SJSA1 (cell line): ENCODE measurements at regions not wholly inside any gene's neighbourhood (a gene's known extent, or its start where the extent isn't known, plus 50 kb on each side); places are given as distances from the start of the nearest gene placed in this dataset.
"Not testable (repeated sequence)": the region's sequence is repeated elsewhere in the genome, so short reads cannot be mapped to it uniquely, and the experiment has no call there.

Experiments
- DNase-seq, 2 experiments: peaks; one replicate each; pipeline ENCODE4 v3.0.0-alpha.2; 2015 to 2020; ENCODE audit warnings: low spot score in 2 of 2, low read depth in 1 of 2
- H3K27ac ChIP-seq: fragments of 250-450 bp; sonication (Bioruptor Pico); 2 replicates; pipeline ENCODE4 v1.5.1; 2020; ENCODE audit warnings: mild to moderate bottlenecking, moderate library complexity
- H3K27me3 ChIP-seq: fragments of 250-450 bp; sonication (Bioruptor Pico); replicated peaks from 2 replicates; pipeline ENCODE4 v1.5.1; 2020; ENCODE audit warnings: mild to moderate bottlenecking, moderate library complexity
- H3K36me3 ChIP-seq: fragments of 250-450 bp; sonication (Bioruptor Pico); 2 replicates; pipeline ENCODE4 v1.5.1; 2020; ENCODE audit warnings: mild to moderate bottlenecking
- H3K4me1 ChIP-seq: fragments of 250-450 bp; sonication (Bioruptor Pico); replicated peaks from 2 replicates; pipeline ENCODE4 v1.6.1; 2021; ENCODE audit warnings: mild to moderate bottlenecking
- H3K4me3 ChIP-seq: fragments of 250-450 bp; sonication (Bioruptor Pico); 2 replicates; pipeline ENCODE4 v1.5.1; 2020; ENCODE audit warnings: mild to moderate bottlenecking
- H3K9me3 ChIP-seq: fragments of 250-450 bp; sonication (Bioruptor Pico); replicated peaks from 2 replicates; pipeline ENCODE4 v1.5.1; 2020; ENCODE audit warnings: mild to moderate bottlenecking

DNA sequence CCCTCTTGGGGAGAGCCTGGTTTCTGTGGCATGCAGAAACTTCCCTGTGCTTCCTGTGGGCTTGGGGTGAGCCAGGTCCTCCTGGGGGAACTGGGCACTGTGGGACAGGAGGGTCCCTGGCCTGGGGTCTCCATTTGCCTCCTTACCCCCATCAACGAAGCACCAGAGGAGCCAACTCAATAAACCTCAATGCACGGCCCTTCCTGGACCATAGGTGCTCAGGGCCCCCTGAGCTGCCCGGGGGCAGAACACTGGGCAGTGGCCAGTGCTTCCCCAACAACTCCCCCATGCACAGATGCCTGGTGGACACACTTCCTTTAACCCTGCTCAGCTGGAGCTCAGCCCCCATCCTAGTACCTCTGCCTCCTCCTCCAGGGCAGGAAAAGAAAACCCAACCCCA lies 214.7 kb downstream of the POTEG start:
- DNase-seq, H3K4me3 ChIP-seq, H3K27me3 ChIP-seq: not testable (repeated sequence)

GRCh38 chr14:19231421-19231820 lies 202.7 kb downstream of the POTEG start:
- not testable (repeated sequence) for H3K4me3 ChIP-seq, DNase-seq, H3K36me3 ChIP-seq, H3K4me1 ChIP-seq, H3K27ac ChIP-seq, H3K27me3 ChIP-seq, H3K9me3 ChIP-seq

More for the DNA sequence above, 214.7 kb downstream of the POTEG start:
- H3K4me1 ChIP-seq, H3K27ac ChIP-seq, H3K9me3 ChIP-seq, H3K36me3 ChIP-seq: not testable (repeated sequence)

- H3K36me3 ChIP-seq, H3K27ac ChIP-seq, H3K4me1 ChIP-seq, H3K4me3 ChIP-seq, H3K9me3 ChIP-seq, H3K27me3 ChIP-seq, DNase-seq: not testable (repeated sequence)
These were observed 200.1 kb downstream of the POTEG start for GRCh38 chr14:19234059-19234458.

- not testable (repeated sequence) for H3K27ac ChIP-seq, H3K4me3 ChIP-seq, H3K36me3 ChIP-seq, H3K27me3 ChIP-seq, H3K9me3 ChIP-seq, H3K4me1 ChIP-seq, DNase-seq
These were observed 196.5 kb downstream of the POTEG start for GRCh38 chr14:19237656-19238055.

GRCh38 chr14:19238584-19238983 lies 195.6 kb downstream of the POTEG start:
- H3K27me3 ChIP-seq, H3K9me3 ChIP-seq, H3K36me3 ChIP-seq, H3K27ac ChIP-seq, DNase-seq, H3K4me1 ChIP-seq, H3K4me3 ChIP-seq: not testable (repeated sequence)

- H3K4me3 ChIP-seq, H3K27me3 ChIP-seq, H3K27ac ChIP-seq, H3K9me3 ChIP-seq, H3K36me3 ChIP-seq, H3K4me1 ChIP-seq, DNase-seq: not testable (repeated sequence)
These were observed 194.2 kb downstream of the POTEG start for GRCh38 chr14:19239981-19240380.

GRCh38 chr14:19240387-19240786 lies 193.8 kb downstream of the POTEG start:
- not testable (repeated sequence) for DNase-seq, H3K27ac ChIP-seq, H3K4me1 ChIP-seq, H3K36me3 ChIP-seq, H3K9me3 ChIP-seq, H3K4me3 ChIP-seq, H3K27me3 ChIP-seq

GRCh38 chr14:19241451-19241850 lies 192.7 kb downstream of the POTEG start:
- H3K27ac ChIP-seq, H3K27me3 ChIP-seq, H3K4me1 ChIP-seq, H3K36me3 ChIP-seq, H3K9me3 ChIP-seq, DNase-seq, H3K4me3 ChIP-seq: not testable (repeated sequence)

GRCh38 chr14:19242529-19242928 lies 191.6 kb downstream of the POTEG start:
- not testable (repeated sequence) for H3K36me3 ChIP-seq, H3K4me1 ChIP-seq, H3K27me3 ChIP-seq, H3K9me3 ChIP-seq, DNase-seq, H3K4me3 ChIP-seq, H3K27ac ChIP-seq

GRCh38 chr14:19266908-19267307 lies 167.2 kb downstream of the POTEG start:
- H3K4me3 ChIP-seq, H3K9me3 ChIP-seq, DNase-seq, H3K4me1 ChIP-seq, H3K27me3 ChIP-seq, H3K36me3 ChIP-seq, H3K27ac ChIP-seq: not testable (repeated sequence)

DNA sequence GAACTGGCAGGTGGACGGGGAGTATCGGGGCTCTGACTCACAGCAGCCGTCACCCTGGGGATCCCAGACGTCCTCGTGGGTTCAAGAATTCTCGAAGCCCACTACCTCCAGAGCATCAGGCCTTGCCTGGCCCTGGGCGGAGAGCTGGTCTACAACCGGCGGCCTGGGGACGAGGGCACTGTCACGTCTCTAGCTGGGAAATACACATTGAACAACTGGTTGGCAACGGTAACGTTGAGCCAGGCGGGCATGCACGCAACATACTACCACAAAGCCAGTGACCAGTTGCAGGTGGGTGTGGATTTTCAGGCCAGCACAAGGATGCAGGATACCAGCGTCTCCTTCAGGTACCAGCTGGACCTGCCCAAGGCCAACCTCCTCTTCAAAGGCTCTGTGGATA lies 166.5 kb downstream of the POTEG start:
- H3K36me3 ChIP-seq, H3K9me3 ChIP-seq, H3K4me3 ChIP-seq, H3K4me1 ChIP-seq, H3K27me3 ChIP-seq, H3K27ac ChIP-seq: not testable (repeated sequence)
- DNase-seq, result peak in 1 of 2 experiments; percentile 22

DNA sequence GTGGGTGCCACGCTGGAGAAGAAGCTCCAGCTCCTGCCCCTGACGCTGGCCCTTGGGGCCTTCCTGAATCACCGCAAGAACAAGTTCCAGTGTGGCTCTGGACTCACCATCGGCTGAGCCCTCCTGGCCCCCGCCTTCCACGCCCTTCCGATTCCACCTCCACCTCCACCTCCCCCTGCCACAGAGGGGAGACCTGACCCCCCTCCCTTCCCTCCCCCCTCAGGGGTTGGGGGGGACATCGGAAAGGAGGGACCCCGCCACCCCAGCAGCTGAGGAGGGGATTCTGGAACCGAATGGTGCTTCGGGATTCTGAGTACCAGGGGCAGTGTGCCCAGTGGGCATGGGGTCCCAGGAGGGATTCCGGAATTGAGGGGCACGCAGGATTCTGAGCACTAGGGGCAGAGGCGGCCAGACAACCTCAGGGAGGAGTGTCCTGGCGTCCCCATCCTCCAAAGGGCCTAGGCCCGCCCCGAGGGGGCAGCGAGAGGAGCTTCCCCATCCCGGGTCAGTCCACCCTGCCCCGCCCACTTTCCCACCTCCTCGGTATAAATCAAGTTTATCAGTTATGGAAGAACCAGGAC lies 166.0 kb downstream of the POTEG start:
- H3K27ac ChIP-seq, H3K27me3 ChIP-seq, H3K4me3 ChIP-seq, H3K36me3 ChIP-seq, DNase-seq, H3K9me3 ChIP-seq, H3K4me1 ChIP-seq: not testable (repeated sequence)

DNA sequence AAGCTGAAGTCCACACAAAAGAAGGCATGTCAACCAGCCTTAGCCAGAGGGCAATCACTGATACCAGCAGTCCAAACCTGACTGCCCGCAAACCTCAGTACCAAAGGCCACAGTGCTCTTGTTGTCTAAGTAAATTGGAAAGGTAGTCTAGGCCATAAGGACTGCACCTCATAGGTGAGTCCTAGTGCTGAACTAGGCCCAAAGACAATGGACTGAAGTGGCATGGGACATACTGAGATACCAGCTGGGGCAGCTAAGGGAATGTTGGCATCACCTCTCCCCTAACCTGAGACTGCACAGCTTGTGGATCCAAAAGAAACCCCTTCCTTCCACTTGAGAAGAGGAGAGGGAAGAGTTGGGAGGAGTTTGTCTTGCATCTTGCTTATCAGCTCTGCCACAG lies 161.9 kb downstream of the POTEG start:
- not testable (repeated sequence) for H3K4me1 ChIP-seq, H3K27me3 ChIP-seq, H3K36me3 ChIP-seq, H3K27ac ChIP-seq, H3K4me3 ChIP-seq, DNase-seq, H3K9me3 ChIP-seq

GRCh38 chr14:19289669-19290068 lies 144.5 kb downstream of the POTEG start:
- not testable (repeated sequence) for H3K9me3 ChIP-seq, DNase-seq, H3K27ac ChIP-seq, H3K27me3 ChIP-seq, H3K36me3 ChIP-seq, H3K4me3 ChIP-seq, H3K4me1 ChIP-seq

- H3K36me3 ChIP-seq, H3K27me3 ChIP-seq, H3K4me3 ChIP-seq, H3K9me3 ChIP-seq, DNase-seq, H3K4me1 ChIP-seq, H3K27ac ChIP-seq: not testable (repeated sequence)
These were observed 133.9 kb downstream of the POTEG start for GRCh38 chr14:19300243-19300642.
